Activated B cell treated with CpG ODN at 0.5 μM for 24 hours (primary cell): ENCODE measurements at regions not wholly inside any gene's neighbourhood (a gene's known extent, or its start where the extent isn't known, plus 50 kb on each side); places are given as distances from the start of the nearest gene placed in this dataset.

Experiments
- ATAC-seq: fragments of 200-7000 bp; cut with Tn5 transposase; one replicate; pipeline ENCODE4 v1.10.0; 2021; ENCODE audit warnings: low read depth, mild to moderate bottlenecking, moderate library complexity
- CTCF ChIA-PET: fragments of 350-600 bp; sonication (Branson Sonifier 250); formaldehyde crosslinking; loops from one replicate; lab custom pipeline; 2021; ENCODE audit warnings: antibody characterized with exemption; lab: Charles Lee
- POLR2A ChIA-PET: fragments of 350-600 bp; sonication (Branson Sonifier 250); formaldehyde crosslinking; loops from one replicate; lab custom pipeline; 2021; ENCODE audit warnings: antibody characterized with exemption; lab: Charles Lee
- DNase-seq: peaks from one replicate; pipeline ENCODE4 v3.0.0; 2022
- H3K27ac Mint-ChIP-seq: one replicate; pipeline ENCODE4 v1.8.0; 2020; ENCODE audit warnings: mixed read lengths
- H3K27me3 Mint-ChIP-seq: one replicate; pipeline ENCODE4 v1.8.0; 2021; ENCODE audit warnings: mixed read lengths
- H3K36me3 Mint-ChIP-seq: one replicate; pipeline ENCODE4 v1.8.0; 2021; ENCODE audit warnings: low read depth, mixed read lengths
- H3K4me1 Mint-ChIP-seq: one replicate; pipeline ENCODE4 v1.8.0; 2021; ENCODE audit warnings: mixed read lengths
- H3K4me3 Mint-ChIP-seq: one replicate; pipeline ENCODE4 v1.8.0; 2020; ENCODE audit warnings: mild to moderate bottlenecking, mixed read lengths
- H3K9me3 Mint-ChIP-seq: one replicate; pipeline ENCODE4 v1.8.0; 2020; ENCODE audit warnings: mixed read lengths
- CTCF ChIP-seq: fragments of 200-600 bp; IDR thresholded peaks from one replicate; pipeline ENCODE4 v1.8.0; 2022; ENCODE audit warnings: antibody characterized with exemption, mild to moderate bottlenecking
- intact Hi-C: fragments of 100-400 bp; cut with micrococcal nuclease; formaldehyde crosslinking; loops from one replicate; pipeline ENCODE4 v1.15.1; 2024

- CTCF ChIA-PET, result no interaction called here
- H3K4me1 Mint-ChIP-seq, result no peaks in the 10 kb centered on the region
- POLR2A ChIA-PET, result no interaction called here
- no peak overlapping the region for H3K4me3 Mint-ChIP-seq
- no peak for DNase-seq
- no peak overlapping the region for H3K27ac Mint-ChIP-seq
- TF ChIP-seq CTCF, result no peak
- intact Hi-C loops, result no loop called here
- no peaks in the 10 kb centered on the region for H3K36me3 Mint-ChIP-seq
- ATAC-seq, result no peak
- H3K27me3 Mint-ChIP-seq, result peaks cover 2% of the 10 kb centered on the region
- no peaks in the 10 kb centered on the region for H3K9me3 Mint-ChIP-seq
These were observed 132.4 kb upstream of the GPC1 start for GRCh38 chr2:240302933-240303595.

DNA sequence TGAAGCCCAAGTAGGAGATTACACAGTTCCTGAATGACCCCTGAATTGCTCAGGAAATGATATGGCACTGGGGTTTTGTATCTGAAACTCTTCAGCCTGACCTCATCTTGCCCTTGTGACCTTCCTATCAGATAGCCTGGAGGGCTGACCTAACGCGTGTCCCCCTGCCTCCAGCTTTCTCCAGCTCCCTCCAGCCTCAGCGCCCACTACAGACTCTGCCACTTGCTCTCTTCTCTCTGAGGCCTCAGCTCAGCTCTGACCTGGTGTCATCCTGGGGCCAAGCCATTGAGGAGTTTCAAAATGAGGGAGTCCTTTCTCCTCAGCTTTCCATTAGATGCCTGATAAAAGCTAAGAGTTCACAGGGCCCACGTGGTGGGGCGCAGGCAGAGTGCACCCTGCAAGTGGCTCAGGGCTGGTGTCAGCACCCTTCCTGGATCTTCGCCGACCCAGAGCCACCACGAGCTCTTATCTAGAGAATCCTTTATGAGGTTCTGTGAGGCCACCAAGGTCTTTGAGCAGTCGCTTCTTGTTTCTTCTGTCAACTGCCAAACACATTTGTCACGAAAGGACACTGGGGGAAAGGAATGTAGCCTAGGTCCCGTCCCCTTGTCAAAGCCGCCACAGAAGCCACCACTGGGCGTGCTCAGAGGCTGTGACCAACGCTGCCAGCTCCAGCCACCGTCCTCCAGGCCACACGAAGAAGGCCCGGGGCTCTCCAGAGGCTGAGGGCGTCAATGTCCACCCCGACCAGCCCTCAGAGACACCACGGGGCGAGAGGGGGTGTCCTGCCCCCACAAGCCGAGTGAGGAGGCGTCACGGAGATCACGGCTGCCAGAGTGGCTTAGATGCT lies 131.3 kb upstream of the GPC1 start:
- Mint-ChIP-seq H3K27me3 (peaks cover 2% of the 10 kb centered on the region), H3K4me1 (no peaks in the 10 kb centered on the region), H3K9me3 (no peaks in the 10 kb centered on the region), H3K27ac (no peak overlapping the region), H3K4me3 (no peak overlapping the region), H3K36me3 (no peaks in the 10 kb centered on the region)
- DNase-seq (no peak), ATAC-seq (no peak)
- POLR2A ChIA-PET, result no interaction called here
- no peak for TF ChIP-seq CTCF
- CTCF ChIA-PET, result no interaction called here
- intact Hi-C loops, result no loop called here

GRCh38 chr2:240304746-240305161 lies 130.7 kb upstream of the GPC1 start:
- peaks cover 2% of the 10 kb centered on the region for H3K27me3 Mint-ChIP-seq
- H3K4me3 Mint-ChIP-seq, result no peak overlapping the region
- no peaks in the 10 kb centered on the region for H3K36me3 Mint-ChIP-seq
- intact Hi-C loops, result no loop called here
- ChIA-PET POLR2A (no interaction called here), CTCF (no interaction called here)
- no peaks in the 10 kb centered on the region for H3K4me1 Mint-ChIP-seq
- no peaks in the 10 kb centered on the region for H3K9me3 Mint-ChIP-seq
- TF ChIP-seq CTCF, result no peak
- no peak for DNase-seq
- no peak for ATAC-seq
- no peak overlapping the region for H3K27ac Mint-ChIP-seq

DNA sequence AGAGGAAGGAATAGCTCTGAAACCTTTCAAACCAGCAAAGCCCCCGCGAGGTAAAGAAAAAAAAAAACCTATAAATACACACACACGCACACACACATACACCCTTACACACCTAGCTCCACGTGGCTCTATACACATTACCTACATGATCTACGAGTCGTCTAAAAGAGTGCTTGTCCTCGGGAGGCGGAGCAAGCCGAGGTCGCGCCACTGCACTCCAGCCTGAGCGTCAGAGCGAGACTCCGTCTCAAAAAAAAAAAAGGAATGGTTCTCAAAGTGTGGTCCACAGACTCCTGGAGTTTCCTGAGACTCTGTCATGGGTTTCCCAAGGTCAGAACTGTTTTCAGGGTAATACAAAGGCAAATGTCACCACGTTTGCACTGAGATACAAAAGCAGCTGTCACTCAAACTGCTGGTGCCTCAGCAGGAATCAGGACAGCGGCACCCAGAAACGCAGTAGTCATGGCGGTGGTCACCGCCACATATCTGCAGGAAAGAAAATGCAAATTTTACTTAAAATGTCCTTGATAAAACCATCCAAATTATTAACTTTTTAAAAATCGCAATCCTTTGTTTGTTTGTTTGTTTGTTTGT lies 130.0 kb upstream of the GPC1 start:
- DNase-seq (no peak), ATAC-seq (no peak)
- Mint-ChIP-seq H3K9me3 (no peaks in the 10 kb centered on the region), H3K27ac (no peak overlapping the region), H3K36me3 (no peaks in the 10 kb centered on the region), H3K27me3 (peaks cover 2% of the 10 kb centered on the region), H3K4me1 (no peaks in the 10 kb centered on the region), H3K4me3 (no peak overlapping the region)
- ChIA-PET CTCF (no interaction called here), POLR2A (no interaction called here)
- intact Hi-C loops, result no loop called here
- TF ChIP-seq CTCF, result no peak

- Mint-ChIP-seq H3K27ac (no peak overlapping the region), H3K4me1 (no peaks in the 10 kb centered on the region), H3K36me3 (no peaks in the 10 kb centered on the region), H3K9me3 (no peaks in the 10 kb centered on the region), H3K27me3 (peaks cover 4% of the 10 kb centered on the region), H3K4me3 (no peak overlapping the region)
- DNase-seq (no peak), ATAC-seq (no peak)
- ChIA-PET CTCF (no interaction called here), POLR2A (no interaction called here)
- TF ChIP-seq CTCF, result no peak
- intact Hi-C loops, result no loop called here
These were observed 129.3 kb upstream of the GPC1 start for GRCh38 chr2:240306185-240306584.
